Adipocyte (in vitro differentiated cells): ENCODE measurements at regions not wholly inside any gene's neighbourhood (a gene's known extent, or its start where the extent isn't known, plus 50 kb on each side); places are given as distances from the start of the nearest gene placed in this dataset.
A peak's percentile ranks its signal among the peaks of the same experiment; 100 is the strongest.

Experiments
- DNase-seq: peaks from one replicate; pipeline ENCODE4 v3.0.0-alpha.2; 2015; ENCODE audit warnings: low read depth
- H3K27me3 ChIP-seq: replicated peaks from 2 replicates; pipeline ENCODE4 v1.7.0; 2013; ENCODE audit warnings: mild to moderate bottlenecking, low read length, moderate library complexity; ENCODE audit not compliant: control insufficient read depth, insufficient read depth
- H3K36me3 ChIP-seq: 2 replicates; pipeline ENCODE4 v1.7.0; 2013; ENCODE audit warnings: low read length, mild to moderate bottlenecking, moderate library complexity; ENCODE audit not compliant: control insufficient read depth, insufficient read depth, severe bottlenecking
- H3K4me1 ChIP-seq: 2 replicates; pipeline ENCODE4 v1.7.0; 2013; ENCODE audit warnings: mild to moderate bottlenecking, low read length, moderate library complexity; ENCODE audit not compliant: control insufficient read depth, insufficient read depth
- H3K4me3 ChIP-seq: 2 replicates; pipeline ENCODE4 v1.7.0; 2013; ENCODE audit warnings: mild to moderate bottlenecking, low read length, moderate library complexity
- H3K9ac ChIP-seq: 2 replicates; pipeline ENCODE4 v1.7.0; 2013; ENCODE audit warnings: mild to moderate bottlenecking, low read length, moderate library complexity
- H3K9me3 ChIP-seq: 2 replicates; pipeline ENCODE4 v1.7.0; 2013; ENCODE audit warnings: mild to moderate bottlenecking, low read length, moderate library complexity; ENCODE audit not compliant: control insufficient read depth

- Histone ChIP-seq H3K9ac (no peak overlapping the region), H3K4me3 (no peak overlapping the region), H3K27me3 (no peaks in the 10 kb centered on the region), H3K36me3 (no peaks in the 10 kb centered on the region), H3K4me1 (peaks cover 22% of the 10 kb centered on the region), H3K9me3 (no peaks in the 10 kb centered on the region)
- no peak for DNase-seq
Measured at GRCh38 chr13:40338217-40338616, 328.2 kb downstream of the FOXO1 start.

GRCh38 chr13:40340368-40341095 lies 325.9 kb downstream of the FOXO1 start:
- Histone ChIP-seq H3K4me3 (no peak overlapping the region), H3K36me3 (no peaks in the 10 kb centered on the region), H3K4me1 (peaks cover 24% of the 10 kb centered on the region), H3K9me3 (no peaks in the 10 kb centered on the region), H3K9ac (peak overlapping the region; percentile 26), H3K27me3 (no peaks in the 10 kb centered on the region)
- no peak for DNase-seq

GRCh38 chr13:40341096-40341471 lies 325.4 kb downstream of the FOXO1 start:
- peak overlapping the region; percentile 13 for H3K9ac ChIP-seq
- DNase-seq: no peak
- no peaks in the 10 kb centered on the region for H3K27me3 ChIP-seq
- peaks cover 24% of the 10 kb centered on the region for H3K4me1 ChIP-seq
- no peak overlapping the region for H3K4me3 ChIP-seq
- H3K9me3 ChIP-seq: no peaks in the 10 kb centered on the region
- no peaks in the 10 kb centered on the region for H3K36me3 ChIP-seq

GRCh38 chr13:40341501-40341900 lies 324.9 kb downstream of the FOXO1 start:
- peak overlapping the region; percentile 12 for H3K9ac ChIP-seq
- H3K36me3 ChIP-seq: no peaks in the 10 kb centered on the region
- H3K4me1 ChIP-seq: peaks cover 23% of the 10 kb centered on the region
- no peaks in the 10 kb centered on the region for H3K9me3 ChIP-seq
- no peak for DNase-seq
- H3K4me3 ChIP-seq: no peak overlapping the region
- H3K27me3 ChIP-seq: no peaks in the 10 kb centered on the region

- Histone ChIP-seq H3K9ac (no peak overlapping the region), H3K4me1 (peaks cover 20% of the 10 kb centered on the region), H3K9me3 (no peaks in the 10 kb centered on the region), H3K36me3 (no peaks in the 10 kb centered on the region), H3K27me3 (no peaks in the 10 kb centered on the region), H3K4me3 (no peak overlapping the region)
- no peak for DNase-seq
Measured at GRCh38 chr13:40342461-40342860, 324.0 kb downstream of the FOXO1 start.

GRCh38 chr13:40342901-40343300 lies 323.5 kb downstream of the FOXO1 start:
- no peak overlapping the region for H3K4me3 ChIP-seq
- no peak overlapping the region for H3K9ac ChIP-seq
- H3K9me3 ChIP-seq: no peaks in the 10 kb centered on the region
- DNase-seq: no peak
- H3K4me1 ChIP-seq: peaks cover 22% of the 10 kb centered on the region
- H3K36me3 ChIP-seq: no peaks in the 10 kb centered on the region
- no peaks in the 10 kb centered on the region for H3K27me3 ChIP-seq

GRCh38 chr13:40343550-40344269 lies 322.7 kb downstream of the FOXO1 start:
- Histone ChIP-seq H3K27me3 (no peaks in the 10 kb centered on the region), H3K4me3 (no peak overlapping the region), H3K36me3 (no peaks in the 10 kb centered on the region), H3K4me1 (peaks cover 28% of the 10 kb centered on the region), H3K9me3 (no peaks in the 10 kb centered on the region), H3K9ac (no peak overlapping the region)
- no peak for DNase-seq

GRCh38 chr13:40344270-40345148 lies 321.9 kb downstream of the FOXO1 start:
- Histone ChIP-seq H3K4me1 (peaks cover 30% of the 10 kb centered on the region), H3K9ac (no peak overlapping the region), H3K4me3 (no peak overlapping the region), H3K36me3 (no peaks in the 10 kb centered on the region), H3K27me3 (no peaks in the 10 kb centered on the region), H3K9me3 (no peaks in the 10 kb centered on the region)
- DNase-seq: no peak

- peaks cover 37% of the 10 kb centered on the region for H3K4me1 ChIP-seq
- DNase-seq: no peak
Measured at GRCh38 chr13:40345149-40345514, 321.3 kb downstream of the FOXO1 start.

GRCh38 chr13:40345654-40346372 lies 320.6 kb downstream of the FOXO1 start:
- no peaks in the 10 kb centered on the region for H3K36me3 ChIP-seq
- DNase-seq: no peak
- H3K9me3 ChIP-seq: no peaks in the 10 kb centered on the region
- no peak overlapping the region for H3K9ac ChIP-seq
- H3K27me3 ChIP-seq: no peaks in the 10 kb centered on the region
- no peak overlapping the region for H3K4me3 ChIP-seq
- H3K4me1 ChIP-seq: peaks cover 40% of the 10 kb centered on the region

More at GRCh38 chr13:40345149-40345514, 321.3 kb downstream of the FOXO1 start:
- H3K9me3 ChIP-seq: no peaks in the 10 kb centered on the region
- no peak overlapping the region for H3K4me3 ChIP-seq
- no peaks in the 10 kb centered on the region for H3K36me3 ChIP-seq
- H3K9ac ChIP-seq: no peak overlapping the region
- H3K27me3 ChIP-seq: no peaks in the 10 kb centered on the region
